ENCODE measurements at regions not wholly inside any gene's neighbourhood (a gene's known extent, or its start where the extent isn't known, plus 50 kb on each side); places are given as distances from the start of the nearest gene placed in this dataset.
A peak's percentile ranks its signal among the peaks of the same experiment; 100 is the strongest.
"Not testable (repeated sequence)": the region's sequence is repeated elsewhere in the genome, so short reads cannot be mapped to it uniquely, and the experiment has no call there.

- no peaks in the 10 kb centered on the region for H3K36me3 Mint-ChIP-seq
- DNase-seq (ENCODE audit: low spot score in 2 of 2) (no peak), ATAC-seq (no peak)
- peaks cover 2% of the 10 kb centered on the region for H3K9me3 Mint-ChIP-seq
- no peaks in the 10 kb centered on the region for H3K4me1 Mint-ChIP-seq
- H3K4me3 Mint-ChIP-seq, result no peak overlapping the region
- no peak overlapping the region for H3K27ac Mint-ChIP-seq
Observed at GRCh38 chr15:59828861-59829260, 139.7 kb upstream of the BNIP2 start.

DNA sequence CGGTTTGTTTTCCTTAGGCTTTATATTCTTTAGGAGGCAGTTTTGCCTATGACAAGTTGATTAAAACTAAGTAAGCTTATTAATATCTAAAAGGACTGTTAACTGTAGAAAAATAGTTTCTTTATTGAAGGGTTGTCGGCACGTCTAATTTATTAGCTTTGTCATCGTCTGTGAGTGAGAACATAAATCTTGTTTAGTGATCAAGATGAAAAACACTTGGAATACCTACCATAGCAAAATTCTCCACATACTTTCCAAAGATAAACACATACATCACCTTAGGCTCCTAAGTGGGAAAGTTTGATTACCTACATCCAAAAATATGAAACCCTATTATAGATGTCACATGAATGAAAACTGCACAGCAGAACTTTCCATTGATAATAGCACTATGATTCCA, 139.1 kb upstream of the BNIP2 start:
- DNase-seq (ENCODE audit: low spot score in 2 of 2) (no peak), ATAC-seq (no peak)
- no peak overlapping the region for H3K4me3 Mint-ChIP-seq
- H3K27ac Mint-ChIP-seq, result no peak overlapping the region
- H3K36me3 Mint-ChIP-seq, result no peaks in the 10 kb centered on the region
- peaks cover 2% of the 10 kb centered on the region for H3K9me3 Mint-ChIP-seq
- H3K4me1 Mint-ChIP-seq, result no peaks in the 10 kb centered on the region

DNA sequence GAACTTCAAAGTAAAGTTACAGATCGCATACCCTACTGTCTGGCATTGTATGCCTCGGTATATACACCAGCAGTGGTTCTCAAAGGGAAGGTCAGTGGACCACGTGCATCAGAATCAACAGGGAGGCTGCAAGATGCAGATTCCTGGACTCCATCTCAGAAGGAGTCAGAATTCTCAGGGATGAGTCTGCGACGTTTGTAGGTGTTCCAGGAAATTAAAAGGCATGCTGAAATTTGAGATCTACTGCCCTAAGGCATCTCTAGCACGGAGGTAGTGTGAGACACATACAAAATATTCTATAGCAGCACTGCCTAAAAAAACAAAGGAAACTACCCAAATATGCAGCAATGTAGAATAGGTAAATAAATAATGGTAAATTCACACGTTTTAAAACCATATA, 136.8 kb upstream of the BNIP2 start:
- Mint-ChIP-seq H3K36me3 (no peaks in the 10 kb centered on the region), H3K4me1 (no peaks in the 10 kb centered on the region), H3K27ac (no peak overlapping the region), H3K9me3 (peaks cover 2% of the 10 kb centered on the region), H3K4me3 (no peak overlapping the region)
- ATAC-seq (no peak), DNase-seq (ENCODE audit: low spot score in 2 of 2) (no peak)

DNA sequence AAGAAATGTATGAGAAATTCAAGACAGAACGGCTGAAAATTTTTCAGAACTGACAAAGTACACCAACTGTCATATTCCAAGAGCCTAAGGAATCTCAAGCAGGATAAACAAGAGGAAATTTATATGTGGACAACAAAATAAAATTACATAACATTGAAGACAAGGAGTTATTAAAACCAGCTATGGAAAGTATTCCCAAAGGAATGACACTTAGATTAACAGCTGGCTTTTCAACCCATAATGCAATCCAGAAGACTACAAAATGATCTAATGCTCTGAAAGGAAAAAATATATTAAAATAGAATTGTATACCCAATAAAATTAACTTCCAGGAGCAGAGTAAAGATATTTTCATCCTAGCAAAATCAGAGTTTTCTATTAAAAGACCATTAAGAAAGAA, 132.2 kb upstream of the BNIP2 start:
- Mint-ChIP-seq H3K9me3 (peaks cover 2% of the 10 kb centered on the region), H3K27ac (no peak overlapping the region), H3K36me3 (no peaks in the 10 kb centered on the region), H3K4me3 (no peak overlapping the region), H3K4me1 (no peaks in the 10 kb centered on the region)
- DNase-seq (ENCODE audit: low spot score in 2 of 2), result no peak
- ATAC-seq, result no peak

DNA sequence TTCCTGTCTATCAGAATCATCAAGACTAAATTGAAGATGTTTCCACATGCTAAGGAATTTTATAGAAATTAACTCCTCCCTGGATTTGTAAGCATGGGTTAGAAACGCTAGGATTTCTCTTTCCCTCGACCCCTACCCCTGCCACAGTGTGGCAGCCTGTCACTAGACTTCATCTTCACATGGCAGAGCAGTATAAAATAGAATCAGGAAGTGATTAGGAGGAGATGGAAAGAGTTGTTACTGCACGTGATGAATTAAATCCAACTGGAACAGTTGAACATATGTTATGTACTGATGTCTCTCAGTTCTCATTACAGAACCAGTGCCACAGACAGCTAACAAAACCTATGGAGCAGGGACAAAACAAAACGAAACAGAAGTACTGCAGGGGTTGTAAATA, 130.0 kb upstream of the BNIP2 start:
- Mint-ChIP-seq H3K36me3 (no peaks in the 10 kb centered on the region), H3K9me3 (no peaks in the 10 kb centered on the region), H3K4me1 (peaks cover 10% of the 10 kb centered on the region), H3K27ac (no peak overlapping the region), H3K4me3 (no peak overlapping the region)
- no peak for ATAC-seq
- DNase-seq (ENCODE audit: low spot score in 2 of 2), result no peak

DNA sequence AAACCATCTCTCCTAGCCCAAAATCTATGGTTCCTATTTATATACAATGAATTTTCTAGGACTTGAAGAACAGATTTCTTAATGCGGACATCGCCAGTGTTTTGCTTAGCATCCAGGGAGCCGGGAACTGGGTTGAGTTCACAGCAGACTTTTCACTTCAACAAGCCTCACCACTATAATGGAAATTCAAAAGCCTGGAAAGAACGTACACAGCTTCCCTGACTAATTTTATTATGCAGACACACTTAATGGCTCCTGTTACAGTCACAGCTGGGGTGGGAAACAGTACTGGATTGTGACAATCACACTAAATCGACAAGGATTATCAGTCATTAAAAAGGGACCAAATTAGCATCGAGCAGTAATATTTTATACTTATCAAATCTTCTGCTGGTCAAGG, 129.2 kb upstream of the BNIP2 start:
- Mint-ChIP-seq H3K36me3 (no peaks in the 10 kb centered on the region), H3K27ac (no peak overlapping the region), H3K4me1 (peaks cover 10% of the 10 kb centered on the region), H3K9me3 (no peaks in the 10 kb centered on the region), H3K4me3 (no peak overlapping the region)
- DNase-seq (ENCODE audit: low spot score in 2 of 2) (no peak), ATAC-seq (no peak)

DNA sequence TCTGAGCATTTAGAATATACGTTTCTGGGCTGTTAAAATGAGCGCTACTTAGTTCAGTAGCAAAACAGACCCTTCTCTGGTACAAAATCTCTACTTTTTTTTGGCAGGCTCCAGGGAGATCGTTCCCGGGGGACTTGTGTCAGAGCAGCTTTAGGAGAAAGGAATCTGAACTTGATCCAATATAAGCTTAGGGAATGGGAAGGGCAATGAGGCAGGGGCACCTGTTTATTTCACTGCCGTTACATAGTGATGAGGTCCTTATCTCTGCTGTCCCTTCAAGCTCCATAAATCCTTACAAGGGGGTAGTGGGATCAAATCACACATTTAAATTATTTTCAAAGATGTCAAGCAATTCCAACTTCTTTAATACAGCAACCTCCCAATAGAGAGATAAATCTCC, 128.7 kb upstream of the BNIP2 start:
- no peaks in the 10 kb centered on the region for H3K9me3 Mint-ChIP-seq
- DNase-seq (ENCODE audit: low spot score in 2 of 2), result no peak

GRCh38 chr15:59817053-59817452, 127.9 kb upstream of the BNIP2 start:
- Mint-ChIP-seq H3K9me3 (no peaks in the 10 kb centered on the region), H3K36me3 (no peaks in the 10 kb centered on the region), H3K4me3 (no peak overlapping the region), H3K4me1 (peaks cover 10% of the 10 kb centered on the region), H3K27ac (no peak overlapping the region)
- DNase-seq (ENCODE audit: low spot score in 2 of 2) (no peak), ATAC-seq (no peak)

More for the DNA sequence above, 128.7 kb upstream of the BNIP2 start:
- H3K4me3 Mint-ChIP-seq, result no peak overlapping the region
- H3K27ac Mint-ChIP-seq, result no peak overlapping the region
- H3K4me1 Mint-ChIP-seq, result peaks cover 10% of the 10 kb centered on the region
- ATAC-seq, result no peak
- H3K36me3 Mint-ChIP-seq, result no peaks in the 10 kb centered on the region

GRCh38 chr15:59814409-59814808, 125.3 kb upstream of the BNIP2 start:
- ATAC-seq (no peak), DNase-seq (ENCODE audit: low spot score in 2 of 2) (no peak)
- H3K27ac Mint-ChIP-seq, result no peak overlapping the region
- no peaks in the 10 kb centered on the region for H3K9me3 Mint-ChIP-seq
- H3K4me3 Mint-ChIP-seq, result no peak overlapping the region
- H3K36me3 Mint-ChIP-seq, result no peaks in the 10 kb centered on the region
- H3K4me1 Mint-ChIP-seq, result peaks cover 10% of the 10 kb centered on the region

- Mint-ChIP-seq H3K4me1 (peaks cover 10% of the 10 kb centered on the region), H3K36me3 (no peaks in the 10 kb centered on the region), H3K27ac (no peak overlapping the region), H3K9me3 (no peaks in the 10 kb centered on the region), H3K4me3 (no peak overlapping the region)
- DNase-seq (ENCODE audit: low spot score in 2 of 2) (no peak), ATAC-seq (no peak)
Observed at GRCh38 chr15:59812889-59813288, 123.8 kb upstream of the BNIP2 start.

- H3K4me1 Mint-ChIP-seq, result peaks cover 10% of the 10 kb centered on the region
- H3K27ac Mint-ChIP-seq, result no peak overlapping the region
- no peaks in the 10 kb centered on the region for H3K9me3 Mint-ChIP-seq
- DNase-seq (ENCODE audit: low spot score in 2 of 2) (no peak), ATAC-seq (no peak)
- H3K4me3 Mint-ChIP-seq, result no peak overlapping the region
- H3K36me3 Mint-ChIP-seq, result no peaks in the 10 kb centered on the region
Observed at GRCh38 chr15:59812250-59812870, 123.2 kb upstream of the BNIP2 start.

DNA sequence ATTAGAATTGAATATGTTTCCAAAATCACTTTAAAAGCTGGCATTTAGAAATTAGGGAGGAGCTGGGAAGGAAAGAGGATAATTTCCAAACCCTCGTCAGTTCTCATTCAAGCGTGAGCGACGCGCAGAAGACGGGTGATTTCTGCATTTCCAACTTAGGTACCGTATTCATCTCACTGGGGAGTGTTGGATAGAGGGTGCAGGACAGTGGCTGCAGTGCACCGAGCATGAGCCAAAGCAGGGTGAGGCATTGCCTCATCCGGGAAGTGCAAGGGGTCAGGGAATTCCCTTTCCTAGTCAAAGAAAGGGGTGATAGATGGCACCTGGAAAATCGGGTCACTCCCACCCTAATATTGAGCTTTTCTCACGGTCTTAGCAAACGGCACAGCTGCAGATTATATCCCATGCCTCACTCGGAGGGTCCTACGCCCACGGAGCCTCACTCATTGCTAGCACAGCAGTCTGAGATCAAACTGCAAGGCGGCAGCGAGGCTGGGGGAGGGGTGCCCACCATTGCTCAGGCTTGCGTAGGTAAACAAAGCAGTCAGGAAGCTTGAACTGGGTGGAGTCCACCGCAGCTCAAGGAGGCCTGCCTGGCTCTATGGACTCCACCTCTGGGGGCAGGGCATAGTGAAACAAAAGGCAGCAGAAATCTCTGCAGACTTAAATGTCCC, 114.3 kb upstream of the BNIP2 start:
- DNase-seq (ENCODE audit: low spot score in 2 of 2), result peak; percentile 11 to 62
- not testable (repeated sequence) for H3K9me3 Mint-ChIP-seq, H3K36me3 Mint-ChIP-seq, ATAC-seq
- Mint-ChIP-seq H3K4me3 (peak overlapping the region; percentile 67), H3K27ac (peak overlapping the region; percentile 85), H3K4me1 (peaks cover 27% of the 10 kb centered on the region)

DNA sequence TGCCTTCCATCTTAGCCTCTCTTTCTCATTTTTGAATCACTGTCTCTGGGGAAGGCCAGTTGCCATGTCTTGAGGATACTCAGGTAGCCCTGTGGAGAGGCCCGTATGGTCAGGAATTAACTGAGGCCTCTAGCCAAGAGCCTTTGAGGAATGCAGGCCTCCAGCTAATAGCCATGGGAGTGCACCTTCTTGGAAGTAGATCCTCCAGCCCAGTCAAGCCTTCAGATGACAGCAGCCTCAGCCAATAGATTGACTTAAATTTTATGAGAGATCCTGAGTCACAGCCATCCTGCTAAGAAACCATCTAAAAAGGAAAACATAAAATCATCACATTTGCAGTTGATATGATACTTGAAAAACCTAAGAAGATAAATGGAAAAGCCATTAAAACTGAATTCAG, 112.5 kb upstream of the BNIP2 start:
- Mint-ChIP-seq H3K36me3 (peaks cover 5% of the 10 kb centered on the region), H3K27ac (no peak overlapping the region), H3K4me1 (peaks cover 39% of the 10 kb centered on the region), H3K9me3 (peaks cover 6% of the 10 kb centered on the region), H3K4me3 (no peak overlapping the region)
- DNase-seq (ENCODE audit: low spot score in 2 of 2) (no peak), ATAC-seq (no peak)

DNA sequence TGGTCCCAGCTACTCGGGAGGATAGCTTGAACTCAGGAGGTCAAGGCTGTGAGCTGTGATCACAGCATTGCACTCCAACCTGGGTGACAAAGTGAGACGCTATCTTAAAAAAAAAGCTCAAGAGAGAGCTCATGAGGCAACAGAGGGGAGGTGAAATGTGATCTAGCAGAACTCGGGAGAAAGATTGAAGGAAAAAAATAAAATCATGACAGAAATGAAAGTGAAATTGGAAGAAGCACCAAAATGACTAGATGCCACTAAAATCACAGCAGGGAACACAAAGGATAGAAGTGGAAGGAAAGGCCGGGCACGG, 109.4 kb upstream of the BNIP2 start:
- Mint-ChIP-seq H3K9me3 (no peaks in the 10 kb centered on the region), H3K4me1 (peaks cover 46% of the 10 kb centered on the region), H3K27ac (peak overlapping the region; percentile 58), H3K36me3 (peaks cover 5% of the 10 kb centered on the region), H3K4me3 (peak overlapping the region; percentile 29)
- peak; percentile 17 for ATAC-seq
- no peak for DNase-seq (ENCODE audit: low spot score in 2 of 2)

DNA sequence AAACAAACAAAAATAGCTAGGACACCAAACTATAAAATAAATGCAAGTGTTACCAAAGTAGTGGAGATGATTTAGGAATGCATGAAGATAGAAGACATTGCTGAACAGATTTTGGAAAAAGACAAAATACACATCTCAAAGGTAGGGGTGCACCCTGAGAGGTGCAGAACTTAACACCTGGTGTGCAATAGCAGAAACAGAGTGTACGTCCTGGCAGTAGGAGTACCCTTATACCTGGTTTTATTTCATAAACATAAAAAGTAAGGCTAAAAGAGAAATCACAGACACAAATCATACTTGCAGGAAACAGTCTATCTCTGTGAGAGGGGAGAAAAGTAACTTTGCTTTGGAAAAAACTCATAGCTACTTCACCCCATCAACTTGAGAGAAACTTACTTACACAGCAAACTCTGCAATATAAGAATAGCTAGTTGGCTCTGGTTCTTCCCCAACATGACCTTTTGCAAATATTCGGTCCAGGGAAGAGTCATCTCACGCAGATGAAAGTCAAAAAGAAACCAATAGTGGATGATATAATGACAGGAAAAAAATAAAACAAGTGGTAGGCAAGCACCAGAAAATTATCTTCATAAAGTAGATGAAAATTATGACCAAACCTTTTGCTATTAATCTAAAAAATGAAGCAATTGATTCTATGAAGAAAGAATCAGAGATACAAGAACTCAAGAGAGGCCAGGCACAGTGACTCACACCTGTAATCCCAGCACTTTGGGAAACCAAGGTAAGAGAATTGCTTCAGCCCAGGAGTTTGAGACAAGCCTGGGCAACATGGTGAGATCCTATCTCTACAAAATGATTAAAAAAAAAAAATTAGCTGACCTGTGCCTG, 108.9 kb upstream of the BNIP2 start:
- no peaks in the 10 kb centered on the region for H3K9me3 Mint-ChIP-seq
- peak overlapping the region; percentile 58 for H3K27ac Mint-ChIP-seq
- peak; percentile 92 for ATAC-seq
- H3K36me3 Mint-ChIP-seq, result peaks cover 5% of the 10 kb centered on the region
- H3K4me1 Mint-ChIP-seq, result peaks cover 40% of the 10 kb centered on the region
- DNase-seq (ENCODE audit: low spot score in 2 of 2), result no peak
- H3K4me3 Mint-ChIP-seq, result peak overlapping the region; percentile 29

Data from stimulated activated effector memory CD8-positive, alpha-beta T cell treated with anti-CD3 and anti-CD28 coated beads, Interleukin-12 subunit alpha, Interleukin-12 subunit beta, amount 100 ng/mL, for 72 hours (primary cell).